ENCODE measurements at regions not wholly inside any gene's neighbourhood (a gene's known extent, or its start where the extent isn't known, plus 50 kb on each side); places are given as distances from the start of the nearest gene placed in this dataset.
"Not testable (repeated sequence)": the region's sequence is repeated elsewhere in the genome, so short reads cannot be mapped to it uniquely, and the experiment has no call there.

GRCh38 chr1:9465640-9466039, 73.6 kb upstream of the SLC25A33 start:
- DNase-seq (ENCODE audit: low read depth in 1 of 2, low spot score in 1 of 2) = no peak

- no peak for DNase-seq (ENCODE audit: low read depth in 1 of 2, low spot score in 1 of 2)
Observed at GRCh38 chr1:9466780-9467758, 72.2 kb upstream of the SLC25A33 start.

GRCh38 chr1:9469882-9470281, 69.4 kb upstream of the SLC25A33 start:
- DNase-seq (ENCODE audit: low read depth in 1 of 2, low spot score in 1 of 2) = not testable (repeated sequence)

- DNase-seq (ENCODE audit: low read depth in 1 of 2, low spot score in 1 of 2) = no peak
Observed at GRCh38 chr1:9471679-9472078, 67.6 kb upstream of the SLC25A33 start.

- DNase-seq (ENCODE audit: low read depth in 1 of 2, low spot score in 1 of 2) = no peak
Observed at GRCh38 chr1:9472386-9473031, 66.8 kb upstream of the SLC25A33 start.

- no peak for DNase-seq (ENCODE audit: low read depth in 1 of 2, low spot score in 1 of 2)
Observed at GRCh38 chr1:9473032-9473807, 66.0 kb upstream of the SLC25A33 start.

GRCh38 chr1:9475061-9475627, 64.1 kb upstream of the SLC25A33 start:
- no peak for DNase-seq (ENCODE audit: low read depth in 1 of 2, low spot score in 1 of 2)

GRCh38 chr1:9476790-9477463, 62.3 kb upstream of the SLC25A33 start:
- DNase-seq (ENCODE audit: low read depth in 1 of 2, low spot score in 1 of 2) = no peak

- no peak for DNase-seq (ENCODE audit: low read depth in 1 of 2, low spot score in 1 of 2)
Observed at GRCh38 chr1:9477535-9477934, 61.7 kb upstream of the SLC25A33 start.

- no peak for DNase-seq (ENCODE audit: low read depth in 1 of 2, low spot score in 1 of 2)
Observed at GRCh38 chr1:9478021-9478420, 61.2 kb upstream of the SLC25A33 start.

- DNase-seq (ENCODE audit: low read depth in 1 of 2, low spot score in 1 of 2) = no peak
Observed at GRCh38 chr1:9481048-9481447, 58.2 kb upstream of the SLC25A33 start.

GRCh38 chr1:9482403-9482802, 56.9 kb upstream of the SLC25A33 start:
- no peak for DNase-seq (ENCODE audit: low read depth in 1 of 2, low spot score in 1 of 2)

GRCh38 chr1:9482816-9483572, 56.3 kb upstream of the SLC25A33 start:
- no peak for DNase-seq (ENCODE audit: low read depth in 1 of 2, low spot score in 1 of 2)

- DNase-seq (ENCODE audit: low read depth in 1 of 2, low spot score in 1 of 2) = no peak
Observed at GRCh38 chr1:9486466-9487140, 52.7 kb upstream of the SLC25A33 start.

Measured in activated CD4-positive, alpha-beta T cell treated with anti-CD3 and anti-CD28 coated beads, Interleukin-2, amount 50 U/mL, for 24 hours (primary cell).